GM13976 (cell line): ENCODE measurements at regions not wholly inside any gene's neighbourhood (a gene's known extent, or its start where the extent isn't known, plus 50 kb on each side); places are given as distances from the start of the nearest gene placed in this dataset.

Source experiments
- DNase-seq: peaks from one replicate; pipeline ENCODE4 v3.0.0; 2012; ENCODE audit warnings: low spot score
- in situ Hi-C: fragments of 300-500 bp; cut with MboI; formaldehyde crosslinking; loops from one replicate; pipeline ENCODE4 v1.12.0; 2022; ENCODE audit warnings: low sequenced_read_pairs, mixed read lengths, inconsistent platforms; ENCODE audit not compliant: unreplicated experiment
- TF ChIP-seq, protein P1 (sequence below): IDR thresholded peaks from 2 replicates; pipeline ENCODE4 v1.5.1; 2012; ENCODE audit warnings: borderline replicate concordance, mild to moderate bottlenecking; ENCODE audit not compliant: insufficient read depth; ENCODE audit errors: extremely low read depth, missing control alignments, control extremely low read depth

- in situ Hi-C loops: no loop called here
- no peak for DNase-seq
- TF ChIP-seq, protein P1, sequence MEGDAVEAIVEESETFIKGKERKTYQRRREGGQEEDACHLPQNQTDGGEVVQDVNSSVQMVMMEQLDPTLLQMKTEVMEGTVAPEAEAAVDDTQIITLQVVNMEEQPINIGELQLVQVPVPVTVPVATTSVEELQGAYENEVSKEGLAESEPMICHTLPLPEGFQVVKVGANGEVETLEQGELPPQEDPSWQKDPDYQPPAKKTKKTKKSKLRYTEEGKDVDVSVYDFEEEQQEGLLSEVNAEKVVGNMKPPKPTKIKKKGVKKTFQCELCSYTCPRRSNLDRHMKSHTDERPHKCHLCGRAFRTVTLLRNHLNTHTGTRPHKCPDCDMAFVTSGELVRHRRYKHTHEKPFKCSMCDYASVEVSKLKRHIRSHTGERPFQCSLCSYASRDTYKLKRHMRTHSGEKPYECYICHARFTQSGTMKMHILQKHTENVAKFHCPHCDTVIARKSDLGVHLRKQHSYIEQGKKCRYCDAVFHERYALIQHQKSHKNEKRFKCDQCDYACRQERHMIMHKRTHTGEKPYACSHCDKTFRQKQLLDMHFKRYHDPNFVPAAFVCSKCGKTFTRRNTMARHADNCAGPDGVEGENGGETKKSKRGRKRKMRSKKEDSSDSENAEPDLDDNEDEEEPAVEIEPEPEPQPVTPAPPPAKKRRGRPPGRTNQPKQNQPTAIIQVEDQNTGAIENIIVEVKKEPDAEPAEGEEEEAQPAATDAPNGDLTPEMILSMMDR: no peak
These were observed 381.1 kb downstream of the IPO8 start for GRCh38 chr12:30314506-30315100.

DNA sequence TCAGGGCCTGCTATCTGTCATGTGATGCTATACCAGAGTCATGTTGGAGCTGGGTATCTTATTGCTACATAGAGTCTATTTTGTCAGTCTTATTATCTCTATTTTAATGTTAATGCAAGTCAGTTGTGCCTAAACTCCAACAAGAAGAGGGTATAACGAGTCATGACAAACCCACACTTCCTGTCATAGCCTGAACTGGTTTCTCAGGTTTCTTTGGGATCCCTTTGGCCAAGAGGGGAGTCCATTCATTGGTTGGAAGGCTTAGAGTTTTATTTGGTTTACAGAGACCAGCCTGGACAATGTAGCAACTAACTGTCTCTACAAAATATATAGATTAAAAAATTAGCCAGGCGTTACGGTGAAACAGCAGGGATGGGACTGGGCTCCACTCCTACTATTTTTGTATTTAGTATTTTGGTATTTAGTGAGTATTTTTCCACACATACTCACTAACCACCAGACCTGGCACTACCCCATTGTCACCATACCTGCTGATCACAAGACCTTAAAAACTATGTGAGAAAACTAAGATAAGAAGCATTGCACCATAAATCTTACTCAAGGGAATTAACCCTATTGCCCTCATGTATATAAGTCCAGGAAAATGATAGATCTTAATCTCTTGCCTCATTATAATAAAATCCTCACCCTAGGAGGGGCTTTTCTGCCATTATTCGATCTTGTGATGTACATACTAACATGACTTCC, 387.5 kb downstream of the IPO8 start:
- TF ChIP-seq, protein P1: no peak
- DNase-seq: no peak
- in situ Hi-C loops: no loop called here

DNA sequence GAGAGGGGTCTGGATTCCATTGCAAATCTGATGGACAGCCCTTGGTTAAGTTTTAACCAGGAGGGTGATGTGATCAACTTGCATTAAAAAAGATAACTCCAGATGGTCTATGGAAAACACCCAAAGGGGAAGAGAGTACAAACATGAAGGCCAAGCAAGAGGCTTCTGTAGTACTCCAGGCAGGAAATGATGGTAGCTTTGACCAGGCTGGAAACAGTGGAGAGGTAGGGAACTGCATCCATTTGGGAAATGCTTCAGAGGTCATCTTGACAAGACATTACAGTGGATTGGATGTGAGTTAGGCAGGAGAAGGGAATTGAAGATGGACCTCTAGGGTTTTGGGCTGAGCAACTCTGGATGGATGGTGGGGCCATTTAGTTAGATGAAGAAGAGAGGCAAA, 391.1 kb downstream of the IPO8 start:
- no peak for DNase-seq
- TF ChIP-seq, protein P1: no peak
- in situ Hi-C loops: no loop called here

GRCh38 chr12:30301291-30301690, 394.4 kb downstream of the IPO8 start:
- DNase-seq: no peak
- TF ChIP-seq, protein P1: no peak
- in situ Hi-C loops: no loop called here

DNA sequence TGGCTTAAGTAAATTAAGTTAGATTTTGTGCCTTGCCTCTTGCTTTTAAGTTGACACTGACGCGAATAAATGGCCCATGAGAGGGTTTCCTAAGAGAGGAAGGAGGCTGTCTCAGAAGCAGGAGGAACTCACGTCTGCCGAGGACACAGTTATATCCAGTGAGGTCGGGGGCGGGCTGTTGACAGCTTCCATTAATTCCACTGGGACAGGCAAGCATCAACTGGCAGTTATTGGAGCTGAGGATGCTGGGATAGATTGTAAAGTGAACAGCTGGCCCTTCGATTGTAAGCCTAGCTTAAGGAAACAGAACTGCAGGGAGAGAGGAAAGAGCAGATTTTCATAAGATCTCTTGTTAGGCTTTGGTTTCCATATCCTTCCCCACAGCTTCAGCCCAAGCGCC, 399.2 kb downstream of the IPO8 start:
- in situ Hi-C loops: no loop called here
- no peak for DNase-seq
- TF ChIP-seq, protein P1: no peak

DNA sequence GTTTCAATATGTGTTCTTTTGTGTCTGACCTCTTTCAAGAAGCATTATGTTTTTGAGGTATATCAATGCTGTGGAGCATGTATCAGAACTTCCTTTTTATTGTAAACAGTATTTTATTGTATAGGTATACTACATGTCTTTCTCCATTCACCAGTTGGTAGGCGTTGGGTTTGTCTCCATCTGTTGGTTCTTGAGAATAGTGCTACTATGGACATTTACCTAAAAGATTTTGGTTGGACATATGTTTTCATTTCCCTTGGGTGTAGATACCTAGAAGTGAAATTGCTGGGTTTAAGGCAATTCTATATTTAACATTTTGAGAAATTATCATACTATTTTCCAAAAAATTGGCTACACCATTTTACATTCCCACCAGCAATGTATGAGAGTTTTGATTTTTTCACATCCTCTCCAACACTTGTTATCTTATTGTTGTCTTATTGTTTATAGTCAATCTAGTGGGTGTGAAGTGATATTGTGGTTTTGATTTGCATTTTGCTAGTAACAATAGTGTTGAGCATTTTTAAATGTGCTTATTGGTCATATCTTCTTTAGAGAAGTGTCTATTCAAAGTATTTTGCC, 409.2 kb downstream of the IPO8 start:
- in situ Hi-C loops: no loop called here
- no peak for DNase-seq
- TF ChIP-seq, protein P1: no peak
